Activated naive CD8-positive, alpha-beta T cell treated with anti-CD3 and anti-CD28 coated beads for 36 hours (primary cell): ENCODE measurements at regions not wholly inside any gene's neighbourhood (a gene's known extent, or its start where the extent isn't known, plus 50 kb on each side); places are given as distances from the start of the nearest gene placed in this dataset.

Experiments used
- DNase-seq: peaks from one replicate; pipeline ENCODE4 v3.0.0; 2021
- H3K27ac Mint-ChIP-seq: one replicate; pipeline ENCODE4 v1.8.0; 2022; ENCODE audit warnings: mild to moderate bottlenecking, moderate library complexity, mixed read lengths
- H3K27me3 Mint-ChIP-seq: one replicate; pipeline ENCODE4 v1.8.0; 2022; ENCODE audit warnings: mild to moderate bottlenecking, mixed read lengths
- H3K36me3 Mint-ChIP-seq: one replicate; pipeline ENCODE4 v1.8.0; 2021; ENCODE audit warnings: mild to moderate bottlenecking, mixed read lengths
- H3K4me1 Mint-ChIP-seq: one replicate; pipeline ENCODE4 v1.8.0; 2021; ENCODE audit warnings: mixed read lengths
- H3K4me3 Mint-ChIP-seq: one replicate; pipeline ENCODE4 v1.8.0; 2022; ENCODE audit warnings: mild to moderate bottlenecking, moderate library complexity, mixed read lengths
- H3K9me3 Mint-ChIP-seq: one replicate; pipeline ENCODE4 v1.8.0; 2022; ENCODE audit warnings: mixed read lengths

GRCh38 chr12:60997869-60998378 lies 1262.3 kb upstream of the USP15 start:
- Mint-ChIP-seq H3K4me3 (no peak overlapping the region), H3K27ac (no peak overlapping the region), H3K27me3 (no peaks in the 10 kb centered on the region), H3K36me3 (no peaks in the 10 kb centered on the region), H3K4me1 (no peaks in the 10 kb centered on the region), H3K9me3 (peaks cover 5% of the 10 kb centered on the region)
- no peak for DNase-seq

- Mint-ChIP-seq H3K27ac (no peak overlapping the region), H3K4me1 (no peaks in the 10 kb centered on the region), H3K27me3 (no peaks in the 10 kb centered on the region), H3K9me3 (no peaks in the 10 kb centered on the region), H3K36me3 (no peaks in the 10 kb centered on the region), H3K4me3 (no peak overlapping the region)
- DNase-seq, result no peak
Observed at GRCh38 chr12:61009192-61009591, 1251.0 kb upstream of the USP15 start.

GRCh38 chr12:61011767-61012423 lies 1248.3 kb upstream of the USP15 start:
- no peak for DNase-seq
- H3K9me3 Mint-ChIP-seq, result peaks cover 2% of the 10 kb centered on the region
- H3K4me1 Mint-ChIP-seq, result no peaks in the 10 kb centered on the region
- H3K27me3 Mint-ChIP-seq, result no peaks in the 10 kb centered on the region
- H3K4me3 Mint-ChIP-seq, result no peak overlapping the region
- H3K36me3 Mint-ChIP-seq, result no peaks in the 10 kb centered on the region
- no peak overlapping the region for H3K27ac Mint-ChIP-seq

GRCh38 chr12:61018571-61018970 lies 1241.6 kb upstream of the USP15 start:
- H3K9me3 Mint-ChIP-seq, result peaks cover 3% of the 10 kb centered on the region
- H3K27ac Mint-ChIP-seq, result no peak overlapping the region
- H3K4me1 Mint-ChIP-seq, result no peaks in the 10 kb centered on the region
- no peaks in the 10 kb centered on the region for H3K27me3 Mint-ChIP-seq
- no peak for DNase-seq
- H3K4me3 Mint-ChIP-seq, result no peak overlapping the region
- no peaks in the 10 kb centered on the region for H3K36me3 Mint-ChIP-seq

GRCh38 chr12:61023231-61023630 lies 1237.0 kb upstream of the USP15 start:
- no peaks in the 10 kb centered on the region for H3K27me3 Mint-ChIP-seq
- H3K36me3 Mint-ChIP-seq, result no peaks in the 10 kb centered on the region
- no peak for DNase-seq

GRCh38 chr12:61029516-61029915 lies 1230.7 kb upstream of the USP15 start:
- Mint-ChIP-seq H3K36me3 (no peaks in the 10 kb centered on the region), H3K9me3 (peaks cover 5% of the 10 kb centered on the region), H3K27ac (no peak overlapping the region), H3K4me3 (no peak overlapping the region), H3K4me1 (no peaks in the 10 kb centered on the region), H3K27me3 (no peaks in the 10 kb centered on the region)
- DNase-seq, result no peak

More at GRCh38 chr12:61023231-61023630, 1237.0 kb upstream of the USP15 start:
- Mint-ChIP-seq H3K27ac (no peak overlapping the region), H3K9me3 (peaks cover 2% of the 10 kb centered on the region), H3K4me1 (no peaks in the 10 kb centered on the region), H3K4me3 (no peak overlapping the region)

GRCh38 chr12:61037792-61038191 lies 1222.4 kb upstream of the USP15 start:
- no peak for DNase-seq
- H3K36me3 Mint-ChIP-seq, result no peaks in the 10 kb centered on the region
- H3K4me1 Mint-ChIP-seq, result no peaks in the 10 kb centered on the region
- H3K9me3 Mint-ChIP-seq, result no peaks in the 10 kb centered on the region
- no peaks in the 10 kb centered on the region for H3K27me3 Mint-ChIP-seq
- H3K4me3 Mint-ChIP-seq, result no peak overlapping the region
- no peak overlapping the region for H3K27ac Mint-ChIP-seq

GRCh38 chr12:61043838-61044237 lies 1216.4 kb upstream of the USP15 start:
- Mint-ChIP-seq H3K9me3 (peaks cover 3% of the 10 kb centered on the region), H3K4me3 (no peak overlapping the region), H3K27ac (no peak overlapping the region), H3K27me3 (no peaks in the 10 kb centered on the region), H3K36me3 (no peaks in the 10 kb centered on the region), H3K4me1 (no peaks in the 10 kb centered on the region)
- DNase-seq, result no peak

GRCh38 chr12:61044766-61045165 lies 1215.4 kb upstream of the USP15 start:
- H3K4me1 Mint-ChIP-seq, result no peaks in the 10 kb centered on the region
- H3K27ac Mint-ChIP-seq, result no peak overlapping the region
- H3K27me3 Mint-ChIP-seq, result no peaks in the 10 kb centered on the region
- peaks cover 3% of the 10 kb centered on the region for H3K9me3 Mint-ChIP-seq
- no peaks in the 10 kb centered on the region for H3K36me3 Mint-ChIP-seq
- no peak for DNase-seq
- no peak overlapping the region for H3K4me3 Mint-ChIP-seq

- no peak overlapping the region for H3K4me3 Mint-ChIP-seq
- no peaks in the 10 kb centered on the region for H3K36me3 Mint-ChIP-seq
- H3K27me3 Mint-ChIP-seq, result no peaks in the 10 kb centered on the region
- no peak for DNase-seq
- no peak overlapping the region for H3K27ac Mint-ChIP-seq
- H3K4me1 Mint-ChIP-seq, result no peaks in the 10 kb centered on the region
- H3K9me3 Mint-ChIP-seq, result peaks cover 1% of the 10 kb centered on the region
Observed at GRCh38 chr12:61070640-61071414, 1189.4 kb upstream of the USP15 start.

GRCh38 chr12:61072717-61073116 lies 1187.5 kb upstream of the USP15 start:
- DNase-seq, result no peak
- no peaks in the 10 kb centered on the region for H3K27me3 Mint-ChIP-seq
- no peaks in the 10 kb centered on the region for H3K4me1 Mint-ChIP-seq
- H3K4me3 Mint-ChIP-seq, result no peak overlapping the region
- no peak overlapping the region for H3K27ac Mint-ChIP-seq
- no peaks in the 10 kb centered on the region for H3K36me3 Mint-ChIP-seq
- peaks cover 5% of the 10 kb centered on the region for H3K9me3 Mint-ChIP-seq

- no peak overlapping the region for H3K4me3 Mint-ChIP-seq
- no peak for DNase-seq
- H3K27me3 Mint-ChIP-seq, result no peaks in the 10 kb centered on the region
- peaks cover 2% of the 10 kb centered on the region for H3K9me3 Mint-ChIP-seq
- H3K27ac Mint-ChIP-seq, result no peak overlapping the region
- no peaks in the 10 kb centered on the region for H3K36me3 Mint-ChIP-seq
- H3K4me1 Mint-ChIP-seq, result no peaks in the 10 kb centered on the region
Observed at GRCh38 chr12:61095111-61095510, 1165.1 kb upstream of the USP15 start.

GRCh38 chr12:61098031-61098580 lies 1162.1 kb upstream of the USP15 start:
- Mint-ChIP-seq H3K4me1 (no peaks in the 10 kb centered on the region), H3K4me3 (no peak overlapping the region), H3K36me3 (no peaks in the 10 kb centered on the region), H3K9me3 (no peaks in the 10 kb centered on the region), H3K27ac (no peak overlapping the region), H3K27me3 (no peaks in the 10 kb centered on the region)
- DNase-seq, result no peak

GRCh38 chr12:61107118-61107517 lies 1153.1 kb upstream of the USP15 start:
- Mint-ChIP-seq H3K4me1 (no peaks in the 10 kb centered on the region), H3K27me3 (no peaks in the 10 kb centered on the region), H3K4me3 (no peak overlapping the region), H3K9me3 (peaks cover 8% of the 10 kb centered on the region), H3K36me3 (no peaks in the 10 kb centered on the region), H3K27ac (no peak overlapping the region)
- DNase-seq, result no peak

- DNase-seq, result no peak
- H3K4me3 Mint-ChIP-seq, result no peak overlapping the region
- H3K4me1 Mint-ChIP-seq, result no peaks in the 10 kb centered on the region
- H3K36me3 Mint-ChIP-seq, result no peaks in the 10 kb centered on the region
- H3K9me3 Mint-ChIP-seq, result peaks cover 3% of the 10 kb centered on the region
- H3K27ac Mint-ChIP-seq, result no peak overlapping the region
- H3K27me3 Mint-ChIP-seq, result no peaks in the 10 kb centered on the region
Observed at GRCh38 chr12:61111218-61111617, 1149.0 kb upstream of the USP15 start.
